ENCODE measurements at regions not wholly inside any gene's neighbourhood (a gene's known extent, or its start where the extent isn't known, plus 50 kb on each side); places are given as distances from the start of the nearest gene placed in this dataset.
A peak's percentile ranks its signal among the peaks of the same experiment; 100 is the strongest.

- Histone ChIP-seq H3K4me3 (ENCODE audit: low read depth, low read length) (peak overlapping the region; percentile 45), H3K27ac (no peak overlapping the region), H3K9me3 (ENCODE audit: severe bottlenecking) (no peaks in the 10 kb centered on the region), H3K36me3 (no peaks in the 10 kb centered on the region), H3K27me3 (ENCODE audit: insufficient read depth, low read depth, severe bottlenecking) (peaks cover 35% of the 10 kb centered on the region)
- no peak for TF ChIP-seq CTCF (IDR thresholded peaks at IDR 0.05; ENCODE audit: low read depth, low read length)
- peak; percentile 91 for DNase-seq
Measured at GRCh38 chr6:4647414-4648365, 128.5 kb upstream of the CDYL start.

- DNase-seq: no peak
- no peak overlapping the region for H3K4me3 ChIP-seq (ENCODE audit: low read depth, low read length)
- H3K27ac ChIP-seq: no peak overlapping the region
- H3K9me3 ChIP-seq (ENCODE audit: severe bottlenecking): no peaks in the 10 kb centered on the region
- H3K27me3 ChIP-seq (ENCODE audit: insufficient read depth, low read depth, severe bottlenecking): peaks cover 48% of the 10 kb centered on the region
- H3K36me3 ChIP-seq: no peaks in the 10 kb centered on the region
- peak; percentile 44; the same call in 1 of the 2 replicates for TF ChIP-seq CTCF (IDR thresholded peaks at IDR 0.05; ENCODE audit: low read depth, low read length)
Measured at GRCh38 chr6:4645713-4646360, 130.4 kb upstream of the CDYL start.

GRCh38 chr6:4644996-4645395, 131.2 kb upstream of the CDYL start:
- no peak overlapping the region for H3K27ac ChIP-seq
- H3K4me3 ChIP-seq (ENCODE audit: low read depth, low read length): no peak overlapping the region
- no peaks in the 10 kb centered on the region for H3K9me3 ChIP-seq (ENCODE audit: severe bottlenecking)
- TF ChIP-seq CTCF (IDR thresholded peaks at IDR 0.05; ENCODE audit: low read depth, low read length): no peak
- H3K27me3 ChIP-seq (ENCODE audit: insufficient read depth, low read depth, severe bottlenecking): peaks cover 49% of the 10 kb centered on the region
- no peaks in the 10 kb centered on the region for H3K36me3 ChIP-seq
- no peak for DNase-seq

GRCh38 chr6:4641461-4641860, 134.7 kb upstream of the CDYL start:
- H3K9me3 ChIP-seq (ENCODE audit: severe bottlenecking): no peaks in the 10 kb centered on the region
- peaks cover 47% of the 10 kb centered on the region for H3K27me3 ChIP-seq (ENCODE audit: insufficient read depth, low read depth, severe bottlenecking)
- no peak for DNase-seq
- no peak for TF ChIP-seq CTCF (IDR thresholded peaks at IDR 0.05; ENCODE audit: low read depth, low read length)
- H3K27ac ChIP-seq: no peak overlapping the region
- no peak overlapping the region for H3K4me3 ChIP-seq (ENCODE audit: low read depth, low read length)
- no peaks in the 10 kb centered on the region for H3K36me3 ChIP-seq

GRCh38 chr6:4640139-4640538, 136.1 kb upstream of the CDYL start:
- H3K9me3 ChIP-seq (ENCODE audit: severe bottlenecking): no peaks in the 10 kb centered on the region
- no peak for TF ChIP-seq CTCF (IDR thresholded peaks at IDR 0.05; ENCODE audit: low read depth, low read length)
- DNase-seq: no peak
- H3K4me3 ChIP-seq (ENCODE audit: low read depth, low read length): no peak overlapping the region
- peaks cover 56% of the 10 kb centered on the region for H3K27me3 ChIP-seq (ENCODE audit: insufficient read depth, low read depth, severe bottlenecking)
- no peak overlapping the region for H3K27ac ChIP-seq
- no peaks in the 10 kb centered on the region for H3K36me3 ChIP-seq

Data from WERI-Rb-1 (cell line).